ENCODE measurements at regions not wholly inside any gene's neighbourhood (a gene's known extent, or its start where the extent isn't known, plus 50 kb on each side); places are given as distances from the start of the nearest gene placed in this dataset.
A peak's percentile ranks its signal among the peaks of the same experiment; 100 is the strongest.

- H3K36me3 Mint-ChIP-seq (ENCODE audit: low read depth, unreplicated experiment): no peaks in the 10 kb centered on the region
- Histone ChIP-seq H3K4me2 (ENCODE audit: low read length) (no peak overlapping the region), H3K79me2 (ENCODE audit: insufficient read depth, low read length) (no peaks in the 10 kb centered on the region), H3K9ac (ENCODE audit: low read length) (no peak overlapping the region), H3K27ac (ENCODE audit: low read depth, low read length) (no peak overlapping the region), H3K9me3 (ENCODE audit: insufficient read depth, low read depth, low read length) (no peaks in the 10 kb centered on the region), H3K4me1 (ENCODE audit: insufficient read depth, low read length) (peaks cover 3% of the 10 kb centered on the region), H2AFZ (ENCODE audit: low read depth, low read length) (no peak overlapping the region), H3K27me3 (ENCODE audit: insufficient read depth, low read length) (no peaks in the 10 kb centered on the region), H3K4me3 (ENCODE audit: insufficient read depth, low read depth, low read length) (no peak overlapping the region), H3K36me3 (ENCODE audit: insufficient read depth, low read length) (no peaks in the 10 kb centered on the region), H4K20me1 (ENCODE audit: insufficient read depth, low read length) (no peaks in the 10 kb centered on the region)
- no peaks in the 10 kb centered on the region for H3K9me3 Mint-ChIP-seq (ENCODE audit: unreplicated experiment)
- FAIRE-seq: no peak
- no peak for DNase-seq (ENCODE audit: low read depth)
- H3K27me3 Mint-ChIP-seq (ENCODE audit: low read depth, unreplicated experiment): no peaks in the 10 kb centered on the region
- peak overlapping the region; percentile 54 for H3K27ac Mint-ChIP-seq (ENCODE audit: unreplicated experiment)
- H3K4me3 Mint-ChIP-seq (ENCODE audit: unreplicated experiment): no peak overlapping the region
- H3K4me1 Mint-ChIP-seq (ENCODE audit: low read depth, unreplicated experiment): peaks cover 23% of the 10 kb centered on the region
- TF ChIP-seq EZH2 (IDR thresholded peaks at IDR 0.05; ENCODE audit: insufficient read depth, low read length) (no peak), CTCF (IDR thresholded peaks at IDR 0.05; ENCODE audit: insufficient read depth, low read depth, low read length) (no peak)
These were observed 78.4 kb downstream of the CCR1 start for GRCh38 chr3:46129588-46130272.

- H3K27me3 Mint-ChIP-seq (ENCODE audit: low read depth, unreplicated experiment): no peaks in the 10 kb centered on the region
- Histone ChIP-seq H3K27ac (ENCODE audit: low read depth, low read length) (peak overlapping the region; percentile 56), H4K20me1 (ENCODE audit: insufficient read depth, low read length) (no peaks in the 10 kb centered on the region), H3K79me2 (ENCODE audit: insufficient read depth, low read length) (no peaks in the 10 kb centered on the region), H2AFZ (ENCODE audit: low read depth, low read length) (no peak overlapping the region), H3K4me3 (ENCODE audit: insufficient read depth, low read depth, low read length) (no peak overlapping the region), H3K9me3 (ENCODE audit: insufficient read depth, low read depth, low read length) (no peaks in the 10 kb centered on the region), H3K4me1 (ENCODE audit: insufficient read depth, low read length) (peaks cover 3% of the 10 kb centered on the region), H3K9ac (ENCODE audit: low read length) (no peak overlapping the region), H3K27me3 (ENCODE audit: insufficient read depth, low read length) (no peaks in the 10 kb centered on the region), H3K36me3 (ENCODE audit: insufficient read depth, low read length) (no peaks in the 10 kb centered on the region), H3K4me2 (ENCODE audit: low read length) (peak overlapping the region; percentile 51)
- H3K4me1 Mint-ChIP-seq (ENCODE audit: low read depth, unreplicated experiment): peaks cover 23% of the 10 kb centered on the region
- no peaks in the 10 kb centered on the region for H3K9me3 Mint-ChIP-seq (ENCODE audit: unreplicated experiment)
- H3K27ac Mint-ChIP-seq (ENCODE audit: unreplicated experiment): peak overlapping the region; percentile 94
- H3K36me3 Mint-ChIP-seq (ENCODE audit: low read depth, unreplicated experiment): no peaks in the 10 kb centered on the region
- TF ChIP-seq CTCF (IDR thresholded peaks at IDR 0.05; ENCODE audit: insufficient read depth, low read depth, low read length) (no peak), EZH2 (IDR thresholded peaks at IDR 0.05; ENCODE audit: insufficient read depth, low read length) (no peak)
- peak; percentile 96 for FAIRE-seq
- H3K4me3 Mint-ChIP-seq (ENCODE audit: unreplicated experiment): no peak overlapping the region
- peak; percentile 91 for DNase-seq (ENCODE audit: low read depth)
These were observed 80.6 kb downstream of the CCR1 start for GRCh38 chr3:46127503-46127902.

All from astrocyte (in vitro differentiated cells and primary cell).